K562 (cell line): ENCODE measurements at regions not wholly inside any gene's neighbourhood (a gene's known extent, or its start where the extent isn't known, plus 50 kb on each side); places are given as distances from the start of the nearest gene placed in this dataset.

Experiments
- ATAC-seq: fragments of 200-7000 bp; cut with Tn5 transposase; 3 replicates; pipeline ENCODE4 v1.9.1; 2020; ENCODE audit warnings: moderate library complexity
- BruUV-seq: library from RNA; stranded (reverse); fragments of 400-500 nt; replicated peaks from 2 replicates; lab custom pipeline; 2021; lab: Mats Ljungman, UMichigan
- CTCF ChIA-PET: fragments of 300-600 bp; formaldehyde crosslinking; extraction: SDS; loops from one replicate; lab custom pipeline; 2021; ENCODE audit warnings: low intra/inter-chr PET ratio; lab: Yijun Ruan, JAX
- POLR2A ChIA-PET: fragments of 300-600, 350-650 bp; sonication (Branson Sonifier 250); formaldehyde crosslinking; extraction: SDS; loops from one replicate; lab custom pipeline; 2021; ENCODE audit warnings: antibody characterized with exemption, inconsistent platforms; lab: Yijun Ruan, JAX
- DNase-seq, 4 experiments: peaks; one replicate each; pipeline versions ENCODE4 v3.0.0 to v3.0.0-alpha.2; 2011 to 2018; ENCODE audit warnings: low spot score in 3 of 4, mixed read lengths in 3 of 4; ENCODE audit errors: extremely low read depth in 1 of 4
- FAIRE-seq: peaks from 2 replicates; lab custom pipeline; 2011; peaks lifted over from hg19 to GRCh38; lab: Jason Lieb, UNC
- H2AFZ ChIP-seq: 2 replicates; pipeline ENCODE4 v1.6.0; 2011; ENCODE audit warnings: low read depth, low read length, control low read depth, inconsistent platforms
- H3K27ac ChIP-seq: fragments of 200-600 bp; 3 replicates; pipeline ENCODE4 v1.8.0; 2011; ENCODE audit warnings: low read depth, mild to moderate bottlenecking, control low read depth, inconsistent platforms, low read length, moderate library complexity, mixed read lengths; ENCODE audit errors: extremely low read depth
- H3K27me3 ChIP-seq, 2 experiments: fragments of 300-600 bp in 1 of 2; 2 replicates in 1 of 2; 3 replicates in 1 of 2; pipeline versions ENCODE4 v1.6.0 to v1.8.0; 2011; ENCODE audit warnings: inconsistent platforms in 2 of 2, low read length in 2 of 2, mild to moderate bottlenecking in 1 of 2, mixed read lengths in 1 of 2, moderate library complexity in 1 of 2; ENCODE audit not compliant: control insufficient read depth in 2 of 2, insufficient read depth in 2 of 2
- H3K36me3 ChIP-seq: fragments of 300-600 bp; 3 replicates; pipeline ENCODE4 v1.8.0; 2011; ENCODE audit warnings: mild to moderate bottlenecking, low read length, inconsistent platforms; ENCODE audit not compliant: control insufficient read depth, insufficient read depth
- H3K4me1 ChIP-seq, 2 experiments: fragments of 200-600 bp in 1 of 2; replicated peaks in 1 of 2; 2 replicates in 1 of 2; 3 replicates in 1 of 2; pipeline versions ENCODE4 v1.5.1 to v1.8.0; 2011; ENCODE audit warnings: inconsistent platforms in 2 of 2, low read length in 2 of 2, mild to moderate bottlenecking in 1 of 2, mixed read lengths in 1 of 2, moderate library complexity in 1 of 2; ENCODE audit not compliant: control insufficient read depth in 2 of 2, insufficient read depth in 2 of 2
- H3K4me2 ChIP-seq: 2 replicates; pipeline ENCODE4 v1.6.1; 2011; ENCODE audit warnings: low read length, control low read depth, inconsistent platforms, mixed read lengths; ENCODE audit not compliant: insufficient read depth
- H3K4me3 ChIP-seq: fragments of 200-600 bp; sonication (generic), shearing (Covaris generic); 2 replicates; pipeline ENCODE4 v1.5.1; 2016; ENCODE audit warnings: control low read depth, inconsistent platforms
- H3K79me2 ChIP-seq: fragments of 200-600 bp; 3 replicates; pipeline ENCODE4 v1.8.0; 2011; ENCODE audit warnings: low read length, inconsistent platforms; ENCODE audit not compliant: control insufficient read depth, insufficient read depth
- H3K9ac ChIP-seq, 2 experiments: 2 replicates each; pipeline versions ENCODE4 v1.6.0 to v1.6.1; 2011; ENCODE audit warnings: low read depth in 2 of 2, low read length in 2 of 2, control low read depth in 1 of 2, inconsistent platforms in 1 of 2, mild to moderate bottlenecking in 1 of 2, mixed read lengths in 1 of 2; ENCODE audit not compliant: insufficient read depth in 1 of 2
- H3K9me1 ChIP-seq: one replicate; pipeline ENCODE4 v1.6.0; 2011; ENCODE audit warnings: inconsistent platforms, mild to moderate bottlenecking, low read length, moderate library complexity; ENCODE audit not compliant: control insufficient read depth, insufficient read depth
- H3K9me3 ChIP-seq: replicated peaks from 2 replicates; pipeline ENCODE4 v1.5.1; 2011; ENCODE audit warnings: low read depth, low read length, inconsistent platforms; ENCODE audit not compliant: control insufficient read depth, insufficient read depth
- H4K20me1 ChIP-seq: replicated peaks from 2 replicates; pipeline ENCODE4 v1.6.1; 2011; ENCODE audit warnings: low read length, inconsistent platforms, mixed read lengths; ENCODE audit not compliant: control insufficient read depth, insufficient read depth
- ATF2 ChIP-seq: sonication (generic); formaldehyde crosslinking; IDR thresholded peaks from 2 replicates; pipeline ENCODE4 v1.8.1; 2022; ENCODE audit warnings: missing genetic modification reagents
- BACH1 ChIP-seq: fragments of 200-800 bp; sonication (Bioruptor generic); IDR thresholded peaks from 2 replicates; pipeline ENCODE4 v1.6.1; 2016; ENCODE audit warnings: missing genetic modification characterization, missing compliant biosample characterization
- CHD4 ChIP-seq: fragments of 200-600 bp; sonication (generic); IDR thresholded peaks from 3 replicates; pipeline ENCODE4 v1.6.1; 2012; ENCODE audit warnings: low read depth, mild to moderate bottlenecking, mixed read lengths, low read length, inconsistent platforms; ENCODE audit not compliant: insufficient read depth, insufficient replicate concordance, poor library complexity, severe bottlenecking
- CREB5 ChIP-seq: fragments of 250-450 bp; sonication (Bioruptor Pico); IDR thresholded peaks from 2 replicates; pipeline ENCODE4 v1.5.0; 2020; ENCODE audit warnings: mild to moderate bottlenecking
- CREM ChIP-seq: IDR thresholded peaks from 2 replicates; pipeline ENCODE4 v1.6.1; 2014; ENCODE audit warnings: antibody characterized with exemption, low read depth
- GABPB2 ChIP-seq: fragments of 250-450 bp; sonication (Bioruptor Pico); conservative IDR thresholded peaks from 2 replicates; pipeline ENCODE4 v1.5.1; 2021; ENCODE audit warnings: mild to moderate bottlenecking
- HINFP ChIP-seq: fragments of 450-650 bp; conservative IDR thresholded peaks from 2 replicates; pipeline ENCODE4 v1.6.1; 2016; ENCODE audit warnings: missing genetic modification characterization, low read depth, mild to moderate bottlenecking, control low read depth, missing compliant biosample characterization
- JUND ChIP-seq, 2 experiments: IDR thresholded peaks; 2 replicates in 1 of 2; 3 replicates in 1 of 2; pipeline ENCODE4 v1.6.1; 2011; ENCODE audit warnings: borderline replicate concordance in 2 of 2, low read depth in 2 of 2, low read length in 2 of 2, improper control_type of control experiment in 1 of 2, missing biosample characterization in 1 of 2, missing genetic modification characterization in 1 of 2, missing genetic modification reagents in 1 of 2
- POU5F1 ChIP-seq: fragments of 150-350 bp; IDR thresholded peaks from 2 replicates; pipeline ENCODE4 v1.6.1; 2014; ENCODE audit warnings: borderline replicate concordance, low read length, low read depth, mild to moderate bottlenecking; ENCODE audit not compliant: partially characterized antibody
- RBBP5 ChIP-seq: fragments of 200-600 bp; sonication (generic); IDR thresholded peaks from 2 replicates; pipeline ENCODE4 v1.6.1; 2012; ENCODE audit warnings: borderline replicate concordance, mild to moderate bottlenecking, low read length, control low read depth, inconsistent platforms; ENCODE audit not compliant: insufficient read depth, poor library complexity, severe bottlenecking
- RBM15 ChIP-seq: fragments of 200-400 bp; formaldehyde crosslinking; IDR thresholded peaks from 2 replicates; pipeline ENCODE4 v1.6.1; 2018; ENCODE audit warnings: mild to moderate bottlenecking, low read length, moderate library complexity; ENCODE audit not compliant: insufficient read depth
- RHOXF2B ChIP-seq: fragments of 250-450 bp; sonication (Bioruptor Pico); conservative IDR thresholded peaks from 2 replicates; pipeline ENCODE4 v1.5.1; 2021
- SETDB1 ChIP-seq: IDR thresholded peaks from one replicate; pipeline ENCODE4 v1.6.1; 2012; ENCODE audit warnings: low read length, control low read depth, inconsistent platforms
- ZBTB43 ChIP-seq: sonication (generic); formaldehyde crosslinking; IDR thresholded peaks from 2 replicates; pipeline ENCODE4 v1.8.0; 2023; ENCODE audit warnings: mild to moderate bottlenecking, missing genetic modification reagents
- ZNF253 ChIP-seq: fragments of 250-450 bp; sonication (Bioruptor Pico); conservative IDR thresholded peaks from 2 replicates; pipeline ENCODE4 v1.6.1; 2021; ENCODE audit warnings: mild to moderate bottlenecking
- ZNF717 ChIP-seq: fragments of 250-450 bp; sonication (Bioruptor Pico); IDR thresholded peaks from 2 replicates; pipeline ENCODE4 v1.5.0; 2021
- WGBS: fragments of 100-300 bp; shearing (Covaris generic); methylation state at CpG from one replicate; pipeline ENCODE4 v1.1.6; 2016; ENCODE audit warnings: low coverage, mixed read lengths; ENCODE audit not compliant: insufficient coverage; ENCODE audit errors: missing lambda C conversion rate; 5-methylcytosine and 5-hydroxymethylcytosine counted together
- in situ Hi-C: fragments of 300-500 bp; cut with MboI; formaldehyde crosslinking; loops from 4 replicates; pipeline ENCODE4 v1.15.0; 2018; ENCODE audit warnings: inconsistent platforms, mixed read lengths
- intact Hi-C: fragments of 100-400 bp; cut with micrococcal nuclease; formaldehyde crosslinking; loops from 2 replicates; pipeline ENCODE4 v1.14.2; 2022

- Histone ChIP-seq H3K27me3 (no peaks in the 10 kb centered on the region), H3K36me3 (no peaks in the 10 kb centered on the region), H3K27ac (no peak overlapping the region), H3K79me2 (no peaks in the 10 kb centered on the region), H3K9ac (no peak overlapping the region), H3K9me1 (no peaks in the 10 kb centered on the region), H3K4me1 (no peaks in the 10 kb centered on the region), H2AFZ (no peak overlapping the region), H3K9me3 (no peaks in the 10 kb centered on the region), H4K20me1 (no peaks in the 10 kb centered on the region), H3K4me2 (no peak overlapping the region), H3K4me3 (no peak overlapping the region)
- in situ Hi-C loops = no loop called here
- WGBS = under 1% methylated on average over 9 of the region's 9 CpGs
- FAIRE-seq = no peak
- ChIA-PET CTCF (no interaction called here), POLR2A (no interaction called here)
- ATAC-seq = no peak
- no peak for DNase-seq
- no TSS peak for BruUV-seq
- intact Hi-C loops = no loop called here
- TF ChIP-seq RHOXF2B (CRISPR knock-in tag) (no peak), POU5F1 (no peak), GABPB2 (CRISPR knock-in tag) (no peak), ATF2 (CRISPR knock-in tag) (no peak), CREB5 (CRISPR knock-in tag) (no peak), CHD4 (no peak), RBBP5 (no peak), ZNF253 (CRISPR knock-in tag) (no peak), ZBTB43 (CRISPR knock-in tag) (no peak), RBM15 (no peak), SETDB1 (no peak), JUND (IDR thresholded peaks at IDR 0.05; ENCODE audit: borderline replicate concordance, low read depth, low read length) (no peak), JUND (tag; IDR thresholded peaks at IDR 0.05; ENCODE audit: borderline replicate concordance, low read depth, low read length) (no peak), HINFP (tag) (no peak), CREM (no peak), BACH1 (tag) (no peak), ZNF717 (CRISPR knock-in tag) (no peak)
Measured at GRCh38 chr5:165360784-165361542, 1855.5 kb downstream of the MAT2B start.
